HG03460 (cell line): ENCODE measurements at regions not wholly inside any gene's neighbourhood (a gene's known extent, or its start where the extent isn't known, plus 50 kb on each side); places are given as distances from the start of the nearest gene placed in this dataset.
"Not testable (repeated sequence)": the region's sequence is repeated elsewhere in the genome, so short reads cannot be mapped to it uniquely, and the experiment has no call there.

Experiments used
- ATAC-seq: cut with Tn5 transposase; IDR thresholded peaks from one replicate; pipeline ENCODE4 v1.9.1; 2021; ENCODE audit not compliant: unreplicated experiment

- no peak for ATAC-seq
These were observed 546.9 kb upstream of the CCDC54 start for GRCh38 chr3:106830334-106830733.

- no peak for ATAC-seq
These were observed 540.3 kb upstream of the CCDC54 start for GRCh38 chr3:106836906-106837305.

- ATAC-seq: no peak
These were observed 539.6 kb upstream of the CCDC54 start for GRCh38 chr3:106837616-106838015.

- no peak for ATAC-seq
These were observed 537.5 kb upstream of the CCDC54 start for GRCh38 chr3:106839576-106840280.

GRCh38 chr3:106840319-106840718 is 536.9 kb upstream of the CCDC54 start:
- ATAC-seq: no peak

GRCh38 chr3:106842151-106842550 is 535.1 kb upstream of the CCDC54 start:
- ATAC-seq: no peak

- ATAC-seq: no peak
These were observed 532.6 kb upstream of the CCDC54 start for GRCh38 chr3:106844638-106845037.

GRCh38 chr3:106848099-106848498 is 529.1 kb upstream of the CCDC54 start:
- ATAC-seq: no peak

- no peak for ATAC-seq
These were observed 526.8 kb upstream of the CCDC54 start for GRCh38 chr3:106850437-106850836.

- ATAC-seq: not testable (repeated sequence)
These were observed 518.9 kb upstream of the CCDC54 start for GRCh38 chr3:106858321-106858720.

GRCh38 chr3:106860182-106860581 is 517.1 kb upstream of the CCDC54 start:
- ATAC-seq: no peak

- ATAC-seq: no peak
These were observed 515.2 kb upstream of the CCDC54 start for GRCh38 chr3:106862067-106862466.

GRCh38 chr3:106877627-106878026 is 499.6 kb upstream of the CCDC54 start:
- ATAC-seq: no peak

- ATAC-seq: no peak
These were observed 497.0 kb upstream of the CCDC54 start for GRCh38 chr3:106880206-106880605.

- ATAC-seq: no peak
These were observed 496.1 kb upstream of the CCDC54 start for GRCh38 chr3:106881186-106881585.

GRCh38 chr3:106882297-106882696 is 494.9 kb upstream of the CCDC54 start:
- no peak for ATAC-seq

- ATAC-seq: no peak
These were observed 471.2 kb upstream of the CCDC54 start for GRCh38 chr3:106906074-106906473.

GRCh38 chr3:106908181-106908938 is 468.9 kb upstream of the CCDC54 start:
- no peak for ATAC-seq

- no peak for ATAC-seq
These were observed 464.0 kb upstream of the CCDC54 start for GRCh38 chr3:106913111-106913698.

- ATAC-seq: no peak
These were observed 463.3 kb upstream of the CCDC54 start for GRCh38 chr3:106913966-106914365.

GRCh38 chr3:106920609-106921008 is 456.6 kb upstream of the CCDC54 start:
- no peak for ATAC-seq

- no peak for ATAC-seq
These were observed 448.2 kb upstream of the CCDC54 start for GRCh38 chr3:106929081-106929480.
